Hepatocyte (in vitro differentiated cells): ENCODE measurements at regions not wholly inside any gene's neighbourhood (a gene's known extent, or its start where the extent isn't known, plus 50 kb on each side); places are given as distances from the start of the nearest gene placed in this dataset.
A peak's percentile ranks its signal among the peaks of the same experiment; 100 is the strongest.

ENCODE experiments used
- DNase-seq: peaks from one replicate; pipeline ENCODE4 v3.0.0-alpha.2; 2016; ENCODE audit warnings: low spot score
- H2AFZ ChIP-seq: fragments of 200-600 bp; sonication (generic); 2 replicates; pipeline ENCODE4 v1.6.0; 2016; ENCODE audit warnings: antibody characterized with exemption, mild to moderate bottlenecking
- H3K27ac ChIP-seq: fragments of 200-600 bp; sonication (generic); 2 replicates; pipeline ENCODE4 v1.5.1; 2016; ENCODE audit warnings: mild to moderate bottlenecking
- H3K27me3 ChIP-seq: fragments of 200-600 bp; sonication (generic); 2 replicates; pipeline ENCODE4 v1.6.1; 2016
- H3K36me3 ChIP-seq: fragments of 200-600 bp; sonication (generic); replicated peaks from 2 replicates; pipeline ENCODE4 v1.5.1; 2016; ENCODE audit warnings: low read depth; ENCODE audit not compliant: insufficient read depth
- H3K4me1 ChIP-seq: fragments of 200-600 bp; sonication (generic); 2 replicates; pipeline ENCODE4 v1.5.1; 2016; ENCODE audit warnings: mild to moderate bottlenecking, moderate library complexity; ENCODE audit not compliant: insufficient read depth
- H3K4me2 ChIP-seq: fragments of 200-600 bp; sonication (generic); 2 replicates; pipeline ENCODE4 v1.6.0; 2016
- H3K4me3 ChIP-seq: fragments of 200-600 bp; sonication (generic); 2 replicates; pipeline ENCODE4 v1.5.1; 2016; ENCODE audit warnings: mild to moderate bottlenecking
- H3K79me2 ChIP-seq: fragments of 200-600 bp; sonication (generic); 2 replicates; pipeline ENCODE4 v1.6.0; 2017; ENCODE audit warnings: mild to moderate bottlenecking
- H3K9me2 ChIP-seq: fragments of 200-600 bp; sonication (generic); replicated peaks from 2 replicates; pipeline ENCODE4 v1.6.0; 2017; ENCODE audit warnings: mild to moderate bottlenecking; ENCODE audit not compliant: insufficient read depth
- H3K9me3 ChIP-seq: fragments of 200-600 bp; sonication (generic); 2 replicates; pipeline ENCODE4 v1.5.1; 2016; ENCODE audit warnings: low read depth, mild to moderate bottlenecking
- H4K20me1 ChIP-seq: fragments of 200-600 bp; sonication (generic); 2 replicates; pipeline ENCODE4 v1.6.0; 2016; ENCODE audit warnings: mild to moderate bottlenecking; ENCODE audit not compliant: insufficient read depth, poor library complexity, severe bottlenecking
- EZH2 ChIP-seq: fragments of 200-600 bp; sonication (generic); IDR thresholded peaks from 2 replicates; pipeline ENCODE4 v1.6.1; 2016; ENCODE audit warnings: antibody characterized with exemption, mild to moderate bottlenecking, borderline replicate concordance
- EZH2phosphoT487 ChIP-seq: fragments of 200-600 bp; sonication (generic); IDR thresholded peaks from one replicate; pipeline ENCODE4 v1.6.1; 2018; ENCODE audit warnings: antibody characterized with exemption, mild to moderate bottlenecking, low read depth, moderate library complexity; ENCODE audit not compliant: unreplicated experiment, severe bottlenecking
- WGBS: methylation state at CpG from one replicate; pipeline ENCODE4 v1.1.6; 2016; ENCODE audit warnings: low lambda C conversion rate; ENCODE audit errors: missing lambda C conversion rate; 5-methylcytosine and 5-hydroxymethylcytosine counted together
- TF ChIP-seq, protein P1 (sequence below): fragments of 200-600 bp; sonication (generic); IDR thresholded peaks from 2 replicates; pipeline ENCODE4 v1.5.1; 2016; ENCODE audit warnings: antibody characterized with exemption, mild to moderate bottlenecking; ENCODE audit not compliant: poor library complexity

- DNase-seq, result peak; percentile 13
Observed at GRCh38 chr4:177728361-177729152, 286.3 kb upstream of the AGA start.

DNA sequence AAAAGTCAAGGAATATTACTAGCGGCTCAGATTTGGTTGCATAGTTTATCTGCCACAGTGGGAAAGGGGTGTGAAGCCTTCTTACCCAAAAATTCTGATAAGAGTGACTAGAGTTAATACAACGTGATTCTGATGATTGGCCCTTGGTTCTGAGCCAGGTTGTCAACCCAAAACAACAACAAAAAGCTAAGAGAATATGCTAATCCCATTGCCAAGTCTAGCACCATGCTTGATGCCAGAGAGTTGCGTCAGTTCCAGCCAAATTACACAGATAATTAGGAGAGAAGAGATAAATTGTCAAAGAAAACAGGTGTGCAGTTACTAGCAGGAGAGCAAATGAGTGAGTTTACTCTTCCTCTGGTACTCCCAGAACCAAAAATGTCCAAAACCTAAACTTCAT, 287.4 kb upstream of the AGA start:
- TF ChIP-seq EZH2 (no peak), EZH2phosphoT487 (no peak)
- TF ChIP-seq, protein P1, sequence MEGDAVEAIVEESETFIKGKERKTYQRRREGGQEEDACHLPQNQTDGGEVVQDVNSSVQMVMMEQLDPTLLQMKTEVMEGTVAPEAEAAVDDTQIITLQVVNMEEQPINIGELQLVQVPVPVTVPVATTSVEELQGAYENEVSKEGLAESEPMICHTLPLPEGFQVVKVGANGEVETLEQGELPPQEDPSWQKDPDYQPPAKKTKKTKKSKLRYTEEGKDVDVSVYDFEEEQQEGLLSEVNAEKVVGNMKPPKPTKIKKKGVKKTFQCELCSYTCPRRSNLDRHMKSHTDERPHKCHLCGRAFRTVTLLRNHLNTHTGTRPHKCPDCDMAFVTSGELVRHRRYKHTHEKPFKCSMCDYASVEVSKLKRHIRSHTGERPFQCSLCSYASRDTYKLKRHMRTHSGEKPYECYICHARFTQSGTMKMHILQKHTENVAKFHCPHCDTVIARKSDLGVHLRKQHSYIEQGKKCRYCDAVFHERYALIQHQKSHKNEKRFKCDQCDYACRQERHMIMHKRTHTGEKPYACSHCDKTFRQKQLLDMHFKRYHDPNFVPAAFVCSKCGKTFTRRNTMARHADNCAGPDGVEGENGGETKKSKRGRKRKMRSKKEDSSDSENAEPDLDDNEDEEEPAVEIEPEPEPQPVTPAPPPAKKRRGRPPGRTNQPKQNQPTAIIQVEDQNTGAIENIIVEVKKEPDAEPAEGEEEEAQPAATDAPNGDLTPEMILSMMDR, result no peak
- no peaks in the 10 kb centered on the region for H3K36me3 ChIP-seq
- H3K4me1 ChIP-seq, result no peaks in the 10 kb centered on the region
- DNase-seq, result no peak
- no peak overlapping the region for H2AFZ ChIP-seq
- H3K9me3 ChIP-seq, result no peaks in the 10 kb centered on the region
- no peak overlapping the region for H3K27ac ChIP-seq
- WGBS, result 57% methylated on average over 3 of the region's 3 CpGs
- H3K79me2 ChIP-seq, result no peaks in the 10 kb centered on the region
- H3K27me3 ChIP-seq, result no peaks in the 10 kb centered on the region
- H3K4me3 ChIP-seq, result no peak overlapping the region
- H3K4me2 ChIP-seq, result no peak overlapping the region
- no peaks in the 10 kb centered on the region for H4K20me1 ChIP-seq
- no peaks in the 10 kb centered on the region for H3K9me2 ChIP-seq

More at GRCh38 chr4:177728361-177729152, 286.3 kb upstream of the AGA start:
- no peak overlapping the region for H3K27ac ChIP-seq
- no peaks in the 10 kb centered on the region for H3K36me3 ChIP-seq
- H3K4me3 ChIP-seq, result no peak overlapping the region
- H3K79me2 ChIP-seq, result no peaks in the 10 kb centered on the region
- no peaks in the 10 kb centered on the region for H3K27me3 ChIP-seq
- H2AFZ ChIP-seq, result no peak overlapping the region
- no peaks in the 10 kb centered on the region for H3K4me1 ChIP-seq
- TF ChIP-seq, protein P1, result no peak
- no peak for TF ChIP-seq EZH2
- no peak for TF ChIP-seq EZH2phosphoT487
- H3K9me3 ChIP-seq, result no peaks in the 10 kb centered on the region
- H3K4me2 ChIP-seq, result no peak overlapping the region
- H4K20me1 ChIP-seq, result no peaks in the 10 kb centered on the region
- H3K9me2 ChIP-seq, result no peaks in the 10 kb centered on the region
- 83% methylated on average over 25 of the region's 27 CpGs for WGBS

DNA sequence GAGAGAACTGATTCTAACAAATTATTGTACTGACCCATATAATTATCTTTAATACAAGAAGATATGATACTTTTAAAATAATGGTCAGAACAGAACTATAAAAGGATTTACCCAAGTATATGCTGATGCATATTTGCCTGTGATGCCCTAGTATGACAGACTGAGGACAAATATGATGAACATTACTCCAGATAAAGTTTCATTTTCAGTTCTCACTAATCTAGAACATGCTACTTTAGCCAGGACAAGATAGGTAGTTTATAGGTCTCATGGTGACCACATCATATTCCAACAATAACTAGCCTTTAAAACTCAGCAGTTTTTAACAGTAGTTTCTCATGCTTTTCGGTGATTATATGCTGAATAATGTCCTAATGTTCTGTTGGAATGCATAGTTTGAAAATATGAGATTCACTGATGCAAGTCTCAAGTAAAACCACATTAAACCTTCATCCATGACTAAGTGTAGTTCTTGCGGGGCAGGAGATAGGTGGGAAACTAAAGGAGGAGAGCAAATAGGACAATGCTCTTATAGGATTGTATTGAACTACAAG, 295.2 kb upstream of the AGA start:
- Histone ChIP-seq H3K27me3 (no peaks in the 10 kb centered on the region), H3K4me2 (no peak overlapping the region), H3K4me1 (no peaks in the 10 kb centered on the region), H3K36me3 (no peaks in the 10 kb centered on the region), H3K4me3 (no peak overlapping the region), H3K9me3 (no peaks in the 10 kb centered on the region), H3K9me2 (no peaks in the 10 kb centered on the region), H3K27ac (no peak overlapping the region), H3K79me2 (no peaks in the 10 kb centered on the region), H2AFZ (no peak overlapping the region), H4K20me1 (no peaks in the 10 kb centered on the region)
- 96% methylated on average over 2 of the region's 2 CpGs for WGBS
- DNase-seq, result no peak
- TF ChIP-seq EZH2phosphoT487, result no peak
- no peak for TF ChIP-seq EZH2
- TF ChIP-seq, protein P1, result no peak
